NOMO-1 treated with DMSO at 0.1 percent for 48 hours (cell line): ENCODE measurements at regions not wholly inside any gene's neighbourhood (a gene's known extent, or its start where the extent isn't known, plus 50 kb on each side); places are given as distances from the start of the nearest gene placed in this dataset.

ENCODE experiments used
- DNase-seq: peaks from one replicate; lab custom pipeline; 2025; ENCODE audit not compliant: unreplicated experiment; lab: John Stamatoyannopoulos, UW

DNA sequence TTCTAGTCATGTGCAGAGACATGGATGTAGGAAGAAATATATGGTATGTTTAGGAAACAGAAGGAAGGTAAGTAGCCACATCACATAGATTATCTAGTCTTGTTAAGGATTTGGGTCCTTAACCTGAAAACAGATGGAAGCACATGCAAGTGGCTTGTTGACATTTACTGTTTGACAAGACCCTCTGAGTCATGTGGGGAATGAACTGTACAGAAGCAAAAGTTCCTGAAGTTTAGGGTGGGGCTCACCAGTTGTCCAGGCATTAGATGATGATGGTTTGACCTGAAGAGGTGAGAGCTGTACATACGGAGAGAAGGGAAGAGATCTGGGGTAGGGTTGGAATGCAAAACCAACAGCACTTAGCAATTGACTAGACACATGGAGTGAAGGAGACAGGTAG, 281.1 kb upstream of the GRIP1 start:
- no peak for DNase-seq

- no peak for DNase-seq
Measured at GRCh38 chr12:66960704-66961690, 282.1 kb upstream of the GRIP1 start.

GRCh38 chr12:66962290-66962689, 283.4 kb upstream of the GRIP1 start:
- peak; percentile 80 for DNase-seq

- no peak for DNase-seq
Measured at GRCh38 chr12:66963901-66964300, 285.0 kb upstream of the GRIP1 start.

DNA sequence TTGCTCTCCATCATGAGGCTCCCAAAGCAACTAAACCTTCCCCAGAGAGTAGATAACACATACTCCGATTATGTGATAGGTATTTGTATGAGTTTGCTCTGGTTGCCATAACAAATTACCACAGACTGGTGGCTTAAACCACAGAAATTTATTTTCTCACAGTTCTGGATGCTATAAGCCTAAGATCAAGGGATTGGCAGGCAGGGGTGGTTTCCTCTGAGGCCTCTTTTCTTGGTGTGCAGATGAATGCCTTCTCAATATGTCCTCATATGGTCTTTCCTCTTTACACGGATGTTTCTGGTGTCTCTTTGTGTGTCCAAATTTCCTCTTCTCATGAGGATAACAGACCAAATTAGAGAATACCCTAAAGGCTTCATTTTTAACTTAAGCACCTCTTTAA, 285.8 kb upstream of the GRIP1 start:
- DNase-seq = no peak

- DNase-seq = no peak
Measured at GRCh38 chr12:66965621-66966020, 286.7 kb upstream of the GRIP1 start.

- no peak for DNase-seq
Measured at GRCh38 chr12:66971816-66972215, 292.9 kb upstream of the GRIP1 start.

DNA sequence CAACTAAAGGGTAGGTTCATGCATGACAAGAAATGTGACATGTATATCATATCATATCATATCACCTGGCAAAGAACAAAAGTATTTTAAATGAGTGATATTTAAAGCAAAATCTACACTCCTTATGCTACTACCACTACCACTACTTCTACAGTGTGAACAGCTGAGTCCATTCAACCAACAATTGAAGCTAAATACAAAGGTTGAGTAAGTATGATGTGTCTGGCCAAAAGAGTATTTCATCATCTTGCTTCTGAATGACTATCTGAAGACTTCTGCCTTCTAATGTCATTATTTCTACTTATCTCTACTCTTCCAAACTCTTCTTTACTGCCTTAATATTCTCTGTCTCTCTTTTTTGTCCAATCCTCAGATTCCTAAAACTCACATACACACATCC, 292.6 kb upstream of the CAND1 start:
- DNase-seq = peak; percentile 13

GRCh38 chr12:66978802-66979201, 290.4 kb upstream of the CAND1 start:
- no peak for DNase-seq

- DNase-seq = no peak
Measured at GRCh38 chr12:66979251-66979650, 289.9 kb upstream of the CAND1 start.

DNA sequence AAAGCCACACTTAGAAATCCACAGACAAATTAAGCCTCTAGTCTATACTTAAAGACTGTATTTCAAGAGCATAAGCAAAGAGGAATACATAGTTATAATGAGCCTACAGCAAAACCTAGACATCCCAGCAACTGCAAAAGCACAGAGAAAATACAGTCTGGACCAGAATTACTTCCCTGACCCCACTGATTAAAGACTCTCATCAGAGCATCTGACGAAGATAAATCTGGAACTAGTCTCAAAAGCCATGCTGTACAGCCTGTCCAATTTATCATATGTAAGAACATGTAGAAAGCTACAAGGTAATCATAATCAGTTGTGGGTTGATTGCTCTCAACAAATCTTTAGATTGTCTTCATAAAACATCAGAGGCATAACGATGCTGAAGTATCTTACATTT, 285.1 kb upstream of the CAND1 start:
- no peak for DNase-seq

- no peak for DNase-seq
Measured at GRCh38 chr12:66984962-66985361, 284.2 kb upstream of the CAND1 start.

- DNase-seq = no peak
Measured at GRCh38 chr12:66999141-66999540, 270.0 kb upstream of the CAND1 start.

- no peak for DNase-seq
Measured at GRCh38 chr12:67001251-67001650, 267.9 kb upstream of the CAND1 start.

DNA sequence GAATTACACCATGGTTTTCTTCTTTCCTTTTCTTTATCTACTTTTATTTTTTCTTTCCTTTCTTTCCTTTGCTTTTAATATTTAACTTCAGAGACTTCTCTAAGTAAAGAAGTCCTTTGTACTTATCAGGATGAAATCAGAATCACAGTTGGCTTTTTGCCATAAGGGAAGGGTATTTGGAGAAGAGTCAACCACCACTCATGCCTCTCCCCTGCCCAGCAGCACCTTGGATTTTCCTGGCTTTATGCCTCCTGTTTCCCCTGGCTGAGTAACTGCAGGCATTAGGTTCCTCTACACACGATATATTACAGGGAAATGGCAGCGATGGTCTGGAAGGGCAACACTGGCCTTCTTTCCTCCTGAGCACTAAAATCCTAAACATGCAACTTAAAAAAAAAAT, 266.4 kb upstream of the CAND1 start:
- no peak for DNase-seq

DNA sequence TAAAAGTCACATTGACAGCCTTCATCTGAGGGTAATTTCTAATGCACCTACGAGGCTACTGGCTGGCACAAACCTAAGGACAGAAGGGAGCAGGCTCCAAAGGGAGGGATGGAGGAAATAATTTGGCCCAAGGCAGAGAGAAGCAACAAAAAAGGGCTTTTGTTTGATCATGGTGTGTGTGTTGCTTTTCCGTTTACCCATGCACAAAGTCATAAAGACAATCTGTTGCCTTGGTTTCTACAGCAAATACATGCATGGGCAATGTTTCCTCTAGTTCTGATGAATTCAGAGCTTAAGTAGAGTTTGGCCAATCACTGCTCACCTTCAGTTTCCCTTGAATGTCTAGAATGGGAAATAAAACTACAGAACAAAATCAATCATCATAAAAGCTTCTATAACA, 262.5 kb upstream of the CAND1 start:
- no peak for DNase-seq

GRCh38 chr12:67014642-67015041, 254.5 kb upstream of the CAND1 start:
- no peak for DNase-seq

DNA sequence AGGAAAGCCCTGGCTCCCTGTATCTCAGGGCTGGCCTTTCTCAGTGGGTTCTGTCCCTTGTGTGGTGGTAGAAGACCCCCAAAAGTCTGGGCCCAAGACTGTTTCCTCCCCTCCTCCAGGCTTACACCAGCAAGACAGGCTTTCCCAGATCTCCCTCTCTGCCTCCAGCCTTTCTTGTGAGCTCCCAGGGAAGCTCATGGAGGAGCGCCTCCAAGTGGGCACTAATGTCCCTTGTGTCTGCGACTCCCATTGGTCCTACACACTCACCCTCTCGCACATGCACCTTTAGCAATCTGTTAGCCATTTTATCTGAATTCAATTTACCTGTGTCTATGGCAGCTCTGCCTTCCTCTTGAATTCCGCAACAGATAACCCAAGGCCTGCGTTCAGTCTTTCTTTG, 251.1 kb upstream of the CAND1 start:
- DNase-seq = no peak

DNA sequence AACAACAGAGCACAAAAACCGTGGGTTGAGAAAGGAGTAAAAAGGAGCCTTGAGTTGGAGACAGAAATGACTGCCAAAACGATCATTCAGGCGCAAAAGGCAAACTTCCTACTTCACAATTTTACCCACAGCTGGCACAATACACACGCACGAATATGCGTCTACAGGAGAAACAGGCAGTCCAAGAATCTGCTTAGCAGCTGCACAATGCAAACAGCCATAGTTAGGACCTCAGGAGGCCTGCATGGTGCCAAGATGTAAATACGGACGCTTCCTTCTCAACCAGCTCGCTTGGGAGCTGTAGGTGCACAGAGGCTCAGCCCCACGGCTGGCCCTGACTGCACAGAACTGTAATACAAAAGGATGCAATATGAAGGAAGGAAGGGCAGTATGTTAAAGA, 250.1 kb upstream of the CAND1 start:
- DNase-seq = no peak

DNA sequence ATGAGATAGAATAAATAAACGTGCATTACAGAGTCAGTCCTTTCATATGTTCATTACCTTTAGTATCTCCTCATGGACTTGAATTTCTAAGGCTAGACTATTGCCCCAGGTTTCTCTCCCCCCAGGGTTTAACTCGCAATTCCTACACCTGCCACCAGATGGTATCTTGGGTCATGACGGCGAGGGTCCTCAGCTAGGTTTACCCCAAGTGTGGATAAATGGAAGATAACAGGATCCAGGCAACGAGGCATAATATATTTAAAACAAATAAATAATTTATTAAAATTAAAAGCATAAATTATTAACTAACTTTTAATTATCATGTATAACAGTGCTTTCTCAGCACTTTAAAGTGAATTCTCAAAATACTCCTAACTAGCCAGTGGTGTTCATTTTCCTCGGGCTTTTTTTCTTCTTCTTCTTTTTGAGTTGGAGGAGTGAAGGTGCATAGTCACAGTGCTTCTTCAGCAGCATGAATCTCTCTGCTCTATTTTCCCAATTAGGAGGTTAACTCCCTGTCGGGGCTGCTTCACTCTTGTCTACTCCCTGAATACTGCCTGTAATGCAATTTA, 243.5 kb upstream of the CAND1 start:
- DNase-seq = peak; percentile 23

- no peak for DNase-seq
Measured at GRCh38 chr12:67026487-67027246, 242.5 kb upstream of the CAND1 start.

GRCh38 chr12:67028529-67028928, 240.6 kb upstream of the CAND1 start:
- DNase-seq = no peak
